Hepatocyte (in vitro differentiated cells): ENCODE measurements at regions not wholly inside any gene's neighbourhood (a gene's known extent, or its start where the extent isn't known, plus 50 kb on each side); places are given as distances from the start of the nearest gene placed in this dataset.

Experiments used
- DNase-seq: peaks from one replicate; pipeline ENCODE4 v3.0.0-alpha.2; 2016; ENCODE audit warnings: low spot score
- H2AFZ ChIP-seq: fragments of 200-600 bp; sonication (generic); 2 replicates; pipeline ENCODE4 v1.6.0; 2016; ENCODE audit warnings: antibody characterized with exemption, mild to moderate bottlenecking
- H3K27ac ChIP-seq: fragments of 200-600 bp; sonication (generic); 2 replicates; pipeline ENCODE4 v1.5.1; 2016; ENCODE audit warnings: mild to moderate bottlenecking
- H3K27me3 ChIP-seq: fragments of 200-600 bp; sonication (generic); 2 replicates; pipeline ENCODE4 v1.6.1; 2016
- H3K36me3 ChIP-seq: fragments of 200-600 bp; sonication (generic); replicated peaks from 2 replicates; pipeline ENCODE4 v1.5.1; 2016; ENCODE audit warnings: low read depth; ENCODE audit not compliant: insufficient read depth
- H3K4me1 ChIP-seq: fragments of 200-600 bp; sonication (generic); 2 replicates; pipeline ENCODE4 v1.5.1; 2016; ENCODE audit warnings: mild to moderate bottlenecking, moderate library complexity; ENCODE audit not compliant: insufficient read depth
- H3K4me2 ChIP-seq: fragments of 200-600 bp; sonication (generic); 2 replicates; pipeline ENCODE4 v1.6.0; 2016
- H3K4me3 ChIP-seq: fragments of 200-600 bp; sonication (generic); 2 replicates; pipeline ENCODE4 v1.5.1; 2016; ENCODE audit warnings: mild to moderate bottlenecking
- H3K79me2 ChIP-seq: fragments of 200-600 bp; sonication (generic); 2 replicates; pipeline ENCODE4 v1.6.0; 2017; ENCODE audit warnings: mild to moderate bottlenecking
- H3K9me2 ChIP-seq: fragments of 200-600 bp; sonication (generic); replicated peaks from 2 replicates; pipeline ENCODE4 v1.6.0; 2017; ENCODE audit warnings: mild to moderate bottlenecking; ENCODE audit not compliant: insufficient read depth
- H3K9me3 ChIP-seq: fragments of 200-600 bp; sonication (generic); 2 replicates; pipeline ENCODE4 v1.5.1; 2016; ENCODE audit warnings: low read depth, mild to moderate bottlenecking
- H4K20me1 ChIP-seq: fragments of 200-600 bp; sonication (generic); 2 replicates; pipeline ENCODE4 v1.6.0; 2016; ENCODE audit warnings: mild to moderate bottlenecking; ENCODE audit not compliant: insufficient read depth, poor library complexity, severe bottlenecking
- EZH2 ChIP-seq: fragments of 200-600 bp; sonication (generic); IDR thresholded peaks from 2 replicates; pipeline ENCODE4 v1.6.1; 2016; ENCODE audit warnings: antibody characterized with exemption, mild to moderate bottlenecking, borderline replicate concordance
- EZH2phosphoT487 ChIP-seq: fragments of 200-600 bp; sonication (generic); IDR thresholded peaks from one replicate; pipeline ENCODE4 v1.6.1; 2018; ENCODE audit warnings: antibody characterized with exemption, mild to moderate bottlenecking, low read depth, moderate library complexity; ENCODE audit not compliant: unreplicated experiment, severe bottlenecking
- WGBS: methylation state at CpG from one replicate; pipeline ENCODE4 v1.1.6; 2016; ENCODE audit warnings: low lambda C conversion rate; ENCODE audit errors: missing lambda C conversion rate; 5-methylcytosine and 5-hydroxymethylcytosine counted together
- TF ChIP-seq, protein P1 (sequence below): fragments of 200-600 bp; sonication (generic); IDR thresholded peaks from 2 replicates; pipeline ENCODE4 v1.5.1; 2016; ENCODE audit warnings: antibody characterized with exemption, mild to moderate bottlenecking; ENCODE audit not compliant: poor library complexity

DNA sequence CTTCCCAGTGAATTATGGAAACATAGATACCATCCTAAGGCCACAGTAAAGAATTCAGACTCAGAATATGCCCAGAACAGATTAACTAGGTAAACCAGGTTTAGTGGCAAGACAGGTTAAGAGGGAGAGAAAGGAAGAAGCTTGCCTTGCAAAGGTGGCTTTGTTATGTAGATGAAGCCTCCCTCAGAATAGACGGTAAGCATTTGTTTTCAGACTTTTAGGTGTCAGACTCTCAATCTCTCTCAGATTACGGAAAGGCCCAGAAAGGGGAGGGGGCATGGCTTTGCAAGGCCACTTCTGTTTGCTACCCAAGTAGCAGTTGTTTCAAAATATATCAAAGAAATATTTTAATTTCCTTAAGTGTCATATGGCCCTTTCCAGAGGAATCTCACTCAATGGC lies 457.1 kb upstream of the BOD1L1 start:
- no peaks in the 10 kb centered on the region for H3K27me3 ChIP-seq
- no peaks in the 10 kb centered on the region for H4K20me1 ChIP-seq
- no peak overlapping the region for H2AFZ ChIP-seq
- no peak overlapping the region for H3K4me3 ChIP-seq
- H3K9me2 ChIP-seq: no peaks in the 10 kb centered on the region
- no peak for DNase-seq
- no peaks in the 10 kb centered on the region for H3K9me3 ChIP-seq
- no peaks in the 10 kb centered on the region for H3K4me1 ChIP-seq
- TF ChIP-seq EZH2phosphoT487 (no peak), EZH2 (no peak)
- TF ChIP-seq, protein P1, sequence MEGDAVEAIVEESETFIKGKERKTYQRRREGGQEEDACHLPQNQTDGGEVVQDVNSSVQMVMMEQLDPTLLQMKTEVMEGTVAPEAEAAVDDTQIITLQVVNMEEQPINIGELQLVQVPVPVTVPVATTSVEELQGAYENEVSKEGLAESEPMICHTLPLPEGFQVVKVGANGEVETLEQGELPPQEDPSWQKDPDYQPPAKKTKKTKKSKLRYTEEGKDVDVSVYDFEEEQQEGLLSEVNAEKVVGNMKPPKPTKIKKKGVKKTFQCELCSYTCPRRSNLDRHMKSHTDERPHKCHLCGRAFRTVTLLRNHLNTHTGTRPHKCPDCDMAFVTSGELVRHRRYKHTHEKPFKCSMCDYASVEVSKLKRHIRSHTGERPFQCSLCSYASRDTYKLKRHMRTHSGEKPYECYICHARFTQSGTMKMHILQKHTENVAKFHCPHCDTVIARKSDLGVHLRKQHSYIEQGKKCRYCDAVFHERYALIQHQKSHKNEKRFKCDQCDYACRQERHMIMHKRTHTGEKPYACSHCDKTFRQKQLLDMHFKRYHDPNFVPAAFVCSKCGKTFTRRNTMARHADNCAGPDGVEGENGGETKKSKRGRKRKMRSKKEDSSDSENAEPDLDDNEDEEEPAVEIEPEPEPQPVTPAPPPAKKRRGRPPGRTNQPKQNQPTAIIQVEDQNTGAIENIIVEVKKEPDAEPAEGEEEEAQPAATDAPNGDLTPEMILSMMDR: no peak
- H3K4me2 ChIP-seq: no peak overlapping the region
- H3K79me2 ChIP-seq: no peaks in the 10 kb centered on the region
- no peaks in the 10 kb centered on the region for H3K36me3 ChIP-seq
- WGBS: 42% methylated on average over 2 of the region's 2 CpGs
- no peak overlapping the region for H3K27ac ChIP-seq

DNA sequence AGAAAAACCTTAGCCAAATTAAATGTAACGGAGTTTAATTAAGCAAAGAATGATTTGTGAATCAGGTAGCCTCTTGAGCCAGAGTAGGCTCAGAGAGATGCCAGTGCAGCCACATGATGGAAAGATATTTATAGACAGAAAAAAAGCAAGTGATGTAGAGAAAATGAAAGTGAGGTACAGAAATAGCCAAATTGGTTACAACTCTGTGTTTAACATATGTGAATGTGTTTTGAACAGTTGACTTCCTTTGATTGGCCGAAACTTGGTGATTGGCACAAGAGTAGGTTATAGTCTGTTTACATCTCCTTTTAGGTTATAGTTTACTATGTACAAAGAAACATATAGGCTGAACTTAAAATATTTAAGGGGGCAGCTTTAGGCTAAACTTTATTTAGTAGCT lies 459.9 kb upstream of the BOD1L1 start:
- no peak for TF ChIP-seq EZH2phosphoT487
- TF ChIP-seq EZH2: no peak
- TF ChIP-seq, protein P1: no peak
- 94% methylated on average over 2 of the region's 2 CpGs for WGBS
- no peaks in the 10 kb centered on the region for H3K9me3 ChIP-seq

DNA sequence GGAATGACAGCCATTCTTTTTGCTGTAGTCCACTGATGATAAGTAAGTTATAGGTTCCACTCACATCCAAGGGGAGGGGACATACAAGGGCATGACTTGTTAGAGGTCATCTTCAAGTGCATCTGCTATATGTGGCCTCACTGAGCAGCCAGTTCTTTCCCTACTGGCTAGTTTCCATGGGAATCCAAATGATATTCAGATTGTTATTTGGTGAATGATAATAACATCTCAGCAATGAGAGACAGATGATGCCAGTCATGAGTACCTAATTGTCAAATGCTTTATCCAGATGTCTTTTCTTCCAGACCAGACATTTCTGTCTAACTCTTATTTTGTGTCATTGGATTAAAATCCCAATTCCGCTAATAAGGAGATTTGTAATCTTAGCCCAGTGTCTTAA lies 460.4 kb upstream of the BOD1L1 start:
- TF ChIP-seq EZH2 (no peak), EZH2phosphoT487 (no peak)
- TF ChIP-seq, protein P1: no peak
- no peaks in the 10 kb centered on the region for H3K4me1 ChIP-seq
- H3K4me2 ChIP-seq: no peak overlapping the region
- no peak overlapping the region for H3K4me3 ChIP-seq
- no peak overlapping the region for H2AFZ ChIP-seq
- no peak overlapping the region for H3K27ac ChIP-seq
- H3K36me3 ChIP-seq: no peaks in the 10 kb centered on the region
- H3K9me2 ChIP-seq: no peaks in the 10 kb centered on the region
- 87% methylated on average over 1 of the region's 1 CpG for WGBS
- no peaks in the 10 kb centered on the region for H3K9me3 ChIP-seq
- H3K79me2 ChIP-seq: no peaks in the 10 kb centered on the region
- no peak for DNase-seq
- H4K20me1 ChIP-seq: no peaks in the 10 kb centered on the region
- H3K27me3 ChIP-seq: no peaks in the 10 kb centered on the region

More for the DNA sequence above, 459.9 kb upstream of the BOD1L1 start:
- H4K20me1 ChIP-seq: no peaks in the 10 kb centered on the region
- no peak overlapping the region for H3K27ac ChIP-seq
- no peak overlapping the region for H2AFZ ChIP-seq
- DNase-seq: no peak
- H3K4me3 ChIP-seq: no peak overlapping the region
- H3K79me2 ChIP-seq: no peaks in the 10 kb centered on the region
- no peaks in the 10 kb centered on the region for H3K4me1 ChIP-seq
- no peaks in the 10 kb centered on the region for H3K9me2 ChIP-seq
- no peaks in the 10 kb centered on the region for H3K36me3 ChIP-seq
- no peak overlapping the region for H3K4me2 ChIP-seq
- H3K27me3 ChIP-seq: no peaks in the 10 kb centered on the region

DNA sequence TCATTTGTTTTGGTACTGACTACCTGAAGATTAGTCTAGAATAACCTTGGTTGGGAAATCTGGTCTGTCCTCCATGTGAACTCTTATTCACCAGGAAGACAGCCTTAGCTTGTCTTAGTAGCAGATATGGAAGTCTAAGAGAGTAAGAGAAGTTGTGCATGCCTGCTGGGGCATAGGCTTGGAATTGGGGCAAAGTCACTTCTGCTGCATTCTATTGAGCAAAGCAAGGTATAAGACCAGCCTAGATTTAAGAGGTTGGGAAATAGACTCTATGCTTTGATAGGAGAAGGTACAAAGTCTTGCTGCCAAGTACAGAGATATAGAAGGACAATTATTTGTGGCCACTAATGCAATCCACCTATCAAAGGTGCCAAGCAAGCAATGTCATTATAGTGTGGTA lies 464.0 kb upstream of the BOD1L1 start:
- H3K9me2 ChIP-seq: no peaks in the 10 kb centered on the region
- H2AFZ ChIP-seq: no peak overlapping the region
- H3K4me2 ChIP-seq: no peak overlapping the region
- H3K4me3 ChIP-seq: no peak overlapping the region
- no peaks in the 10 kb centered on the region for H4K20me1 ChIP-seq
- no peaks in the 10 kb centered on the region for H3K36me3 ChIP-seq
- H3K9me3 ChIP-seq: no peaks in the 10 kb centered on the region
- no peaks in the 10 kb centered on the region for H3K79me2 ChIP-seq
- TF ChIP-seq EZH2phosphoT487 (no peak), EZH2 (no peak)
- TF ChIP-seq, protein P1: no peak
- no peak for DNase-seq
- no peak overlapping the region for H3K27ac ChIP-seq
- no peaks in the 10 kb centered on the region for H3K27me3 ChIP-seq
- H3K4me1 ChIP-seq: no peaks in the 10 kb centered on the region
